GM19372 (cell line): ENCODE measurements at regions not wholly inside any gene's neighbourhood (a gene's known extent, or its start where the extent isn't known, plus 50 kb on each side); places are given as distances from the start of the nearest gene placed in this dataset.
A peak's percentile ranks its signal among the peaks of the same experiment; 100 is the strongest.

Source experiments
- ATAC-seq: cut with Tn5 transposase; IDR thresholded peaks from one replicate; pipeline ENCODE4 v1.9.1; 2021; ENCODE audit warnings: mild to moderate bottlenecking, low read depth, moderate library complexity; ENCODE audit not compliant: unreplicated experiment

DNA sequence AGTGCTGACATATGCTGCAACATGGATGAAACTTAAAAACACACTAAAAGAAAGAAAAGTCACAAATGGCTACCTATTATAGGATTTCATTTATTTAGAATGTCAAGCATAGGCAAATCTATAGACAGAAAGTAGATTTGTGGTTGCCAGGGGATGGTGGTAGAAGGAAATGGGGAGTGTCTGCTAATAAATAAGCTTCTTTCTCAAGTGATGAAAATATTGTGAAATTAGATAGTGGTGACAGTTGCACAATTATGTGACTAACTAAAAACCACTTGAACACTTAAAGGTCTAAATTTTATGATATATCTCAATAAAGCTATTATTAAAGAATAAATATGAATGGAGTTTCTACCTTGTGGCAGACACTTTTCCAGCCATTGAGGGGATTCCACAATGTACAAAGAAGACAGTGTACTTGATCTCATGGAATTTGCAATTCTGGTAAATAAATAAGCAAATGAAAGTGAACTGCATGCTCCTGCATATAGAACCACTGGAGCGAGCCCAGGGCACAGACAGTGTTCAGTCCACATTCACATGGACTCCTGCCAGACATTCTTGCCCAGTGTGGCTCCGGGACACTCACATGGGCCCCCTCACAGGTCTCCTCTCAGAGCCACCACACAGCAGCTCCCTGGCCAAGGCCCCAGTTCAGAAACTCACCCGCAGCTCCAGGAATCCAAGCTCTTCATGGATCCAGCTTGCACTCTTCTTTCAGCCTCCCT, 107.1 kb upstream of the ARID2 start:
- no peak for ATAC-seq

DNA sequence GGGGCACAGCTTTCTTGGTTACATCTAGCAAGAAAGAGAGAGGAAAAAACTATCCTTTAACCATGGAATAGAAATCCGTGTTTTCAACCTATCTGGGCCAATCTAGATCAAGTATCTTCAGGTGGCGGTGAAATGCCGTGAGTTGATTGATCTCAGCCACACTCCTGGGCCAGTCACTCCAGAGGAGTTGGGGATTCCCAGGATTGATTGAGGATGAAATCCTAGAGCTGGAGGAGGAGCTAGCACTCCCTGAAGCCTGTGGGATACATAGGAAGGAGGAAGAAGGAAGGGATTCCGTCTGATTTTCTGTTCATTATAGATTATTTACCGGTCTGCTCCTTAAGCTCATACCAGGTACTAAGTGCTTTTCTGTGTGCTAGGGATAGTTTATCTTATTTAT, 106.3 kb upstream of the ARID2 start:
- ATAC-seq, result no peak

DNA sequence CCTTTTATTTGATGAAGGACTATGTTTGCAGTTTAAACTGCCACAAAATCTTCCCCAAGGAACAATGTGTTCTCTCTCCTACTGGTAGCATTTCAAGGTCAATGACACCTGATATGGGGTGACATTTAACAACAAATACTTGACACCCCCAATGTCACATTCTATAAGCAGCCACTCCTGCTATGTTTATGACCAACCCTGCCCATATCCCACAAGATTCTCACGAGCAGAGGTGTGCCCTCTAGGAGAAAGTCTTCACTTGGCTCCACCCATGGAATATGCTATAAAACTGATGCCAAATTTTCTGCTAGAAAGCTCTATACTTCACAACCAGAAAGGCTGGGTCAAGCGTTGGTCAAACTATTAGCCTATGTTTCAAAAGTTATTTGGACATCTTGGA, 105.6 kb upstream of the ARID2 start:
- no peak for ATAC-seq

DNA sequence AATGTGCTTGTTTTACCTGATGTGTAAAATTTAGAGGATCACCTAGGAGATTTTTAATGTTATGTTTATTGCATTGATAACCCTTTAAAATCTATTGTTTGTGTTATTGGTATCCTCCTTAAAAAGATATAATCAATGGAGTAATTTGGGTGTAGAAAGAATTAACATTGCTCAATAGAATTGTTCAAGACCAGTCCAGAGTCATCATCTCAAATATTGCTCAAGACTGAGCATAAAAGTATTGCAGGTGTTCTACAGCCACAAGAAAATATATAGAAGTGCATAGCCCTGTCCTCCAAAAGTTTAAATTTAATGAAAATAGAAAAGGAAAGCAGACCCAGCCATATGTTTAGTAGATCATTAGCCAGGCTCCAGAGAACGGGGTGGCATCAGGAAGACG, 102.5 kb upstream of the ARID2 start:
- ATAC-seq, result no peak

DNA sequence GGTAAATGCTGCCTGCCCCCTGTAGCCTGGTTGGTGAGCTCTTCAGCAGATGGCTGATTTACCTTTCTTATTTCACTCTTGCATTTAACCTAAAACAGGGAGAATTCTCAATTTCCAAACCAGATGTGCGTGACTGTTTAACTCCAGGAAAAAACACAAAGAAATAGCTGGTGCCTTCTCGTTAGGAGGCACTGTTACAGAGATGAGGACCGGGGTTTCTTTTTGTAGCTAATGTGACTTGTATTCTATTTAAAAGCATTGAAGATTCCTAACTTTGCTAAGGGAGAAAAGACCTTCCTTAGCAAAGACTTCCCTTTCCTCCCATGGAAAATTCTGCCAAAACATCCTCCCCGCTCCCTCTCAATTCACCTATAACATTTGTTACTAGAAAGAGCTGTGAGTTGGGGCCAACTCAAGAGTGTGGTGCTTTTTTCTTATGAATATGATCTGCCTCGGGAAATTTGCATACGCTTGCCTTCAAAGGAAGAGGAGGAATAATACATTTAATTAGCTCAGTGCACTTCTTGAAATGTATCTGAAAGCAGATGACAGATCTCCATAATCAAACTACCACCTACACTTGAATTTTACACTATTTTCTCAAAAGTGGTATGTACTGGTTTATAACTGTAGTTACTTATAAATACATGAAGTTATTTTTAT, 102.0 kb upstream of the ARID2 start:
- ATAC-seq, result no peak

DNA sequence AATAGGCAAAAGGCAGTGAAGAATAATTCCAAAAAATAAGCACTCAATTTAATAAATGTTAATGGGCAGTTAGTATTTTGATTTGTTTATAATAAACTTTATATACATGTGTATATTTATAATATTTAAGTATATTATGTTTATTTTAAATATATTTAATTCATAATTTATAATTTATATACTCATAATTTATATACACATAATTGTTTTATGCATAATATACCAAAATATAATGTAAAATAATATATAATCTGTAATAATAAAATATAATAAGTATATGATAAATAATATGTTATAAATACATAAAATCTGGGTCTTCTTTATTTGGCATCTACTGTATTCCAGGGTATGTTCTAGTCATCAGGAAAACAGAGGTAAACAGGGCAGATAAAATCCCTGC, 100.2 kb upstream of the ARID2 start:
- no peak for ATAC-seq

DNA sequence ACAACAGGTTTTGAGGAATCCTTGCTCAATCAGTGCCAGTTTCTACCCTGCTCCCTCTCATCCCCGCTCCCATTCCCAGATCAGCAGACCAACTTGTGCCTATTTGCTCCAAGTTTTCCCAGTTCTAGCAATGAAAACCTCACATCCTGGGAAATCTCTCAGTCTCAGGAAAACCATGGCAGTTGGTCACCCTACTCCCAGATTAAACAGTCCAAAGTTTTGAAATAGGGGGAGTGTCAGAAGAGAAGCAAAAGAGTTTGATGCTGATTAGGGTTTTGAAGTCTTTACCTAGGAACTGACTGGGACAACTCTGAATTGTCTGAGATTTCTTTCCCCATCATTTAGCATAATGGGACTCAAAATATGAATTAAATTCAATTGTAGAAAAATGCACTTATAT, 95.8 kb upstream of the ARID2 start:
- no peak for ATAC-seq

DNA sequence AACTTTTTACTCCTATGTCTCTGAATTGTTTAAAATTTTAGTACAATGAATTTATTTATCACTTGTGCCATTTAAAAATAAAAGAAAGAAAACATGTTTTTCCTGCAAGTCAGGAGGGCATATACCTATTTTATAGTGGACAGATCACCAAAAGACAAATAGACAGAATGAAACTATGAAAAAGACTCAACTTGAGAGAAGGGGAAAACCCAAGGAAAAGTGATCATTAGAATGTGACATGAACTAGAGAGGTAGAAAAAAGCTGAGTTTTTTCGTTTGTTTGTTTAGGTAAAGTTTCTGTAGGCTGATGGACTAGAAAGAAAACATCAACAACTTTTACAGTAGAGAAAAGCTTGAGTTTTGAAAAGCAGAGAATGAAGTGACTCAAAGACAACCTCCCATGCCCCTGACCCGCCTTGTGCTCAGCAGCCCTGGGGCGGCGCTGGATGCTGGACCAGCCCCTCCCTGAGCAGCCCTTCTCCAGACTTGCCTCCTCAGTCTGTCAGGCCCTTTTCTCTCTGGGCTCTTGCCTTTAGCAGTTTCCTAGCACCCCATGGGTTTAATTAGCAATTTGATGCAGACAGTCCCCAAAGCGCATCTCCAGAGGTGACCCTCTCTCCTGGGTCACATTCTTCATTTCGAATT, 95.1 kb upstream of the ARID2 start:
- no peak for ATAC-seq

DNA sequence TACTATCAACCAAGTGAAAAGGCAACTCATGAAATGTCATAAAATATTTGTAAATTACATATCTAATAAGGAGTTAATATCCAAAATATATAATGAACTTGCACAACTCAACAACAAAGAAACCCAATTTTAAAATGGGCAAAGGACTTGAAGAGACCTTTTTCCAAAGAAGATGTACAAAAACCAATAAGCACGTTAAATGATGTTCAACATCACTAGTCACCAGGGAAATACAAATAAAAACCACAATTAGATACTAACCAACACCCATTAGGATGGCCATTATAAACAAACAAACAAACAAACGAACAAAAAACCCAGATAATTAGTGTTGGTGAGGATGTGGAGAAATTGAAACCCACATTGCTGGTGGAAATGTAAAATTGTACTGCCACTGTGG, 92.3 kb upstream of the ARID2 start:
- ATAC-seq, result no peak

DNA sequence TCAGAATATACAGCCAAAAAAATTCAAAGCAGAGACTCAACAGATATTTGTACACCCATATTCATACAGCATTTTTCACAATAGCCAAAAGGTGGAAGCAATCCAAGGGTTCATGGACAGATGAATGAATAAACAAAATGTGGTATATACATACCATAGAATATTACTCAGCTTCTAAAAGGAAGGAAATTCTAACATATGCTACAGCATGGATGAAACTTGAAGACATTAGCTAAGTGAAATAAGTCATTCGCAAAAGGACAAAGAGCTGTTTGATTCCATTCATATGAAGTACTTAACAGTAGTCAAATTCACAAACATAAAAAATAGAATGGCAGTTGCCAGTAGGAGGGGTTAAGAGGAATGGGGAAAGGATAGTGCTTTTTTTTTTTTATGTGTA, 91.8 kb upstream of the ARID2 start:
- no peak for ATAC-seq

DNA sequence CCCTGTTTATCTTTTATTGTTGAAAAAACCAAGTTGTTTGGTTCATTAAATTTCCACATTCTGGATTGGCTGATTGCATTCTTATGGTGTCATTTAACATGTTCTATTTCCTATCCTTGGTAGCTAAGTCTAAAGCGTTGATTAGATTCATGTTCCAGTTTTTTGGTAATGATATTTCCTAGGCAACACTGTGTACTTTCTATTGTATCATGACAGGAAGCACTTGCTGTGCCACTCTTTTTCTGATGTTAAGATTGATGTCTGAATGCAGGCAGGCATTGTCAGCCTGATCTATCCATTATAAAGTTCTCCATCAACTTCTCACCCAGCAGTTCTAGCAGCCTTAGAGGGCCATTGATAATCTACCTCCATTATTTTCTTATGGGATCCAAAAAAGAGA, 91.1 kb upstream of the ARID2 start:
- ATAC-seq, result no peak

DNA sequence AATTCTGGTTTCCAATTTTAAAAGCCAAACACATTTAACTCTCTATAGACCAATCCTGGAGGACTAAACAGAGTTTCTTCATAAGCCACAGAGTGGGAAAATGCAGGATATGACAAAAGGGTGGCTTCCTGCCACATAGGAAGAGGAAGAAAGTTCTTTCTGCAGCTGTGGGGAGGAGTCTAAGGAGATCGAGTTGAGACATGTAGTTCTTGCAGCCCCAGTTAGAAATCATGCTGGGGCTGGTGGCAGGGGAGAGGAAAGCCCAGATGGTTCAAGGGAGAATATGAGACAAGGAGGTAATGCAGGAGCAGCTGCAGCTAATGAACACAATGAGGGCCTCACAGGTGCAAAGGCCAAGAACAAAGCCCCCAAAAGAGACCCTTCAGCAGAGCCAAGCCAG, 85.0 kb upstream of the ARID2 start:
- ATAC-seq, result no peak

DNA sequence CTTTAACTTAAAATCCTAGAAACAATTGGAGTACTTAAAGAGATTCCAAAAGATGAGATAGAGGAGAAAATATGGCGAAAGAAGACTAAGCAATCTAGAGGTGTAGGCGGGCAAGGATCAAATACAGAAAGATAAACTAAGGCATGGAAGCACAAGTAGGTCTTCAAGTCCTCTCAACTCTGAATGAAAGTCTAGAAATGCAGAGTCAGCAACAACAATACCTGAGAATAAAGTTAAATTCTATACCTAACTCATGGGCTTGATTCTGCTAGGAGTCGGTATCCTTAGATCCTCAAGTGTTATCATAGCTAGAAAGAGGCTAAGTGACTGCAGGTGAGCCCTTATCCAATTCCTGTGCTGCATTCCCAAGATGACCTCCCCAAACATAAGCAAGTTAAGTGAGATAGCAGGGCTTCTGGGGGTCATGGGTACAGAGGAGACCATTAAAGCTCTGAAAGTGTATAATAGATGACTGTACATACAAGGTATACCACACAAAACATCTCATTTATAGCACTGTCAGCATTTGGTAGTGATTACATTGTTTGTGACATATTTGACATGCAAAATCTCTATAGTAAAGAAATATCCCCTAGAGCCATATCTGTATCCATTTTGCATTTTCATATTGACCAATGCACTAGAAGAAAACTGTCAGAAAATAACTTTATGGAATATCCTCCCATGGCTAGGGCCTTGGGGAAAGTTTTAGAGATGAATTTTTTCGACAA, 82.5 kb upstream of the ARID2 start:
- ATAC-seq, result no peak

DNA sequence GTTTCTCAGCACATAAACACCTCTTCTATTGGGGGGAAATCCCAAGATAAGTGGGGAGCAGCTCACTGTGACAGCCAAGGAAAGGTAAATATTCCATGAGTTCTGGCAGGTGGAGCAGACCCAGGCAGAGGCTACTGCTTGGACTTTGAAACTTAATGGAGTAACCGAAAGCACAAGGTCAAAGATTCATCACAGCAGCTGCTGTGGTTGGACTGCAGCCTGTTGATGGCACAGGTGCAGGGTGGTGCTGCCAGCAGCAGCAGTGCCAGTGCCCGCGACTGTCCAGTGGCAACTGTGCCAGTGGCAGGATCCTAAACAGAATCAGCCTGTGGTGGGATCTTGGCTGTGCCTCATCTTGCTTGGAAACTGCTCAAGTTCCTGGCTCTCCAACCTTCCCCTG, 81.4 kb upstream of the ARID2 start:
- no peak for ATAC-seq

DNA sequence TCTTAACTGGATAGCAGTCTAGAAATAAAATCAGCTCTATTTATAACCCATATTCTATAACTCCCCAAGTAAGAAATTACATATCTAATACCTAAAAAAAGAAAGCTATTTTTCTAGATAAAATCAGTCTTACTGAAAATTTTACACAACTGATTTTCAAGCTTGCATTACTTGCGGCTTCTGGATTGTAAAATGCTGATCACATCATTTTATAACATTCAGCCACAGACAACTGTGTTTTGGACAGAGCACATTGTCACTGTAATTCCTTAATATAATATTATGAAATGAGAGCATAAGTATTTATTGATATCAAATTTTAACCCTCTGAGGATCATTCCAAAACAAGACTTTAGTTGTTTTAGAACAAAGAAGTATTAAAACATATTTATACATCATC, 78.5 kb upstream of the ARID2 start:
- ATAC-seq, result no peak

DNA sequence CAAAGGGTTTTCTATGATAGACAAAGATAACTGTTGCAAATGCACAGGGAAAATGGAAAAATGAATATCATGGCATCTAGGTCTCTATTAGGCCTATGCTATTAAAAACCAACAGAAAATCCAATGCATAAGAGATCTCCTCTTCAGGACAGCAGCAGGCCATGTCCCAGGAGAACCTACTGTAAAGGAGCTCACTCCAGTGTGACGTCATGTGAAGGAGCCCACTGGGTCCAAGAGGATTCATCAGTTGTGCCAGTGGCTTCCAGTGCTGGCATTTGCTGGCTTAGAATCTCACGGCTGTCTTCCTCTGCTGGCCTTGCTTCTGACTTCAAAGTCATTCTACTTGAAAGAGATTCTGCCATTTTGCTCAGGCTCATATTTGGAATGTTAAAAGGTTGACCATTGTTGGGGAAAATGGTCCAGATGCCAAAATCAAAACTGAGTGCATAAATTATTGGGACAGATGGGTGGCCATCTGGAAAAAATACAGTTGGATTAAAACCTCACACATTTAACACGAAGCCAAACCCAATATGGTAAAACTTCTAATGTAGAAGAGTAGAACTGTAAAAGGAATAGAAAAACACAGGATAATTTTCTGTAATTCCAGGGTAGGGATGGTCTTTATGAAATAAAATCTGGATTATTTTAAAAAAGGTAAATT, 75.4 kb upstream of the ARID2 start:
- no peak for ATAC-seq

DNA sequence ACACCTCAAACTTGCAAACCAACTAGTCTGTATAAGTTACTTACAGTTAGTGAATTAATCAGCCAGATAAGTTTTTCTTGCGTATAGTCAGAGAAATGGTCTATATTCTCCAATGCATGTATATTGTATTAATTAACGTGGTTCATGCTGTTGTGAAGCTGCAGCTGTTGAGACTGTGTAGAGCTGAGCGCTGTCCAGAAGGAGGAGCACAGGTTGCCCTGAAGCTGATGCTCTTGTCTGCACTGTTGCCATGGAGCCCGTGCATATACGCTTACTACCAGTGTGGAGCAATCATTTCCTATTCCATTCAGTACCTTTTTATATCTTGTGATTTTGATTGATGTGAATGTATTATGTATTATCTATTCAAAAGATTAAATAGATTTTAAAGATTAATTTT, 74.3 kb upstream of the ARID2 start:
- ATAC-seq, result peak; percentile 98

DNA sequence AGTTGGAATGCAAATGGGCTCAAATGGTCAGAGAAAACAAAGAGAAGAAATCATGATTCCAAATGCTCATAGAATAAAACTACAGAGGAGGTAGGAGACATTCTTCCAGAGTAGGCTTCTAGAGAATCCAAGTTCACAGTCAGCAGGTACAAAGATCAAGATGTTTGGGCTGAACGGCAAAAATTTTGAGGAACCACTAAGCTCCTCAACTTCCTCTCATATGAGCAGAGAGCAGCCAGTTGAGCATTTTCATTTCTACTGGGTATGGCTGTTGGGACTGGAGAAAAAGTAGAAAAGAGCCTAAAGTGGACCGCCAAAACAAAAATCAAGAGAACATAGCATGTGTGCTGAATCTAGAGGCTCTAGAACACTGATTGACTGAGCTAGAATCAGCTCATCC, 73.8 kb upstream of the ARID2 start:
- ATAC-seq, result no peak

DNA sequence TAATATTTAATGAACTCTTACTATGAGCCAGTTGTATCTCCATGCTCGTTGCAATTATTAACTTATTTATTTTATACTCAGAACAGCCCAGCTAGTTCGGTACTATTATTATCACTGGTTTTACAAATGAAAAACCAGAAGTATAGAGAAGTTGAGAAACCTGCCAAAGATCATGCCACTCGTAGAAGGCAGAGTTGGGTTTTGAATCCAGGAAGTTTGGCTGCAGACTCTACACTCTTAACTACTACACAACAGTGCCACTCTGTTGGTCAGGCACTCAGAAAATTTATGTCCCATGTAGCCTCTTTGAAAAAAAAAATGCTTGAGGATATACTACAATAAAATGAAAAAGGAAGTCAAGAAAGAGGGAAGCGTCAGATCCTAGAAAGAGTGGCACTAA, 71.5 kb upstream of the ARID2 start:
- ATAC-seq, result no peak

DNA sequence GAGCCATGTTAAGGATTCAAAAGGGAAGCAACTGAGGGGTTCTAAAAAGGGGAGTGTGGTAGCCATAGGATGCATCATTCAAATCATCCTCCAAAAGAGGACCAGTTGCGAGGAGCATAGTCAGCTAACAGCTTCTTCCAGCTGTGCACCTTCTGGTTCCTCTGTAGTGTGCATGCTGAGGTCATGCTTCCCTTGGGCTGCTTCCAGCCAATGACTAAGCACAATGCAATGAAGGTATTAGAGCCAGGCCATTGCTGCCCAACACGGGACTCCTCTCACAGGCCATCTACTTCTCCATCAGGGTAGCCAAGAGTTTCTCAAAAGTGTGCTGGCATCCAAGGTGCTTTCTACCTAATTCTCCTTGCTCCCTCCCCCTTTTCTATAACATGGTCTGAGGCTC, 69.2 kb upstream of the ARID2 start:
- ATAC-seq, result no peak

DNA sequence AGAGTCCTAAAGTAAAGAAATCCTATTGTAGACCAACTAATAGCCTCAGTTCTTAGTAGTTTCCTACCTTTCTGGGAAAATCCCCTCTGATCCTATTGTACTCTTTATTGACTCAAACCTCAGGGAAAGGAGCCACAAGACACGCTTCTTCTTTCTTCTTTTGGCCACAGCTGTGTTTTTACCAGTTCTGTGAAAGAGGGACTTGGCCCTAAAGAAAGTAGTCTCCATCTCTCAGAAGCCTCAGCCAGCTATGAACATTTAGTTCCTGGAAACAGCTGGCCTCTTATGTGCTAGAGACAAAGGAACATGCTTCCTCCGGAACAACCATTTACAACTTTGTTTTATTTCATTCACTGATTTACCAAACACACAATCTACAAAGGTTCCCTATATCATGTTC, 66.1 kb upstream of the ARID2 start:
- ATAC-seq, result no peak
